Activated CD4-positive, alpha-beta T cell treated with anti-CD3 and anti-CD28 coated beads for 36 hours (primary cell): ENCODE measurements at regions not wholly inside any gene's neighbourhood (a gene's known extent, or its start where the extent isn't known, plus 50 kb on each side); places are given as distances from the start of the nearest gene placed in this dataset.
"Not testable (repeated sequence)": the region's sequence is repeated elsewhere in the genome, so short reads cannot be mapped to it uniquely, and the experiment has no call there.

Experiments used
- ATAC-seq: fragments of 200-7000 bp; cut with Tn5 transposase; one replicate; pipeline ENCODE4 v1.10.0; 2021; ENCODE audit warnings: mild to moderate bottlenecking, moderate library complexity
- CTCF ChIA-PET: fragments of 350-600 bp; sonication (Branson Sonifier 250); formaldehyde crosslinking; loops from one replicate; lab custom pipeline; 2021; ENCODE audit warnings: antibody characterized with exemption; lab: Charles Lee
- POLR2A ChIA-PET: fragments of 350-600 bp; sonication (Branson Sonifier 250); formaldehyde crosslinking; loops from one replicate; lab custom pipeline; 2021; ENCODE audit warnings: antibody characterized with exemption, inconsistent platforms; lab: Charles Lee
- DNase-seq: peaks from one replicate; pipeline ENCODE4 v3.0.0-alpha.2; 2020
- H3K27ac Mint-ChIP-seq: one replicate; pipeline ENCODE4 v1.8.0; 2021; ENCODE audit warnings: mixed read lengths
- H3K27me3 Mint-ChIP-seq: one replicate; pipeline ENCODE4 v1.8.0; 2021; ENCODE audit warnings: mixed read lengths
- H3K36me3 Mint-ChIP-seq: one replicate; pipeline ENCODE4 v1.8.0; 2021; ENCODE audit warnings: low read depth, mixed read lengths
- H3K4me1 Mint-ChIP-seq: one replicate; pipeline ENCODE4 v1.8.0; 2021; ENCODE audit warnings: mixed read lengths
- H3K4me3 Mint-ChIP-seq: one replicate; pipeline ENCODE4 v1.8.0; 2021; ENCODE audit warnings: mild to moderate bottlenecking, moderate library complexity, mixed read lengths
- H3K9me3 Mint-ChIP-seq: one replicate; pipeline ENCODE4 v1.8.0; 2021; ENCODE audit warnings: low read depth, mixed read lengths
- intact Hi-C, 2 experiments: fragments of 100-400 bp; cut with DNase I in 1 of 2; cut with micrococcal nuclease in 1 of 2; formaldehyde crosslinking; loops; one replicate each; pipeline versions ENCODE4 v1.14.2 to v1.15.1; 2022 to 2024; cut with DNase I, micrococcal nuclease

- Mint-ChIP-seq H3K27ac (no peak overlapping the region), H3K4me3 (no peak overlapping the region), H3K4me1 (no peaks in the 10 kb centered on the region), H3K9me3 (peaks cover 9% of the 10 kb centered on the region), H3K27me3 (peaks cover 16% of the 10 kb centered on the region), H3K36me3 (no peaks in the 10 kb centered on the region)
- ATAC-seq (no peak), DNase-seq (no peak)
- CTCF ChIA-PET: no interaction called here
- POLR2A ChIA-PET: no interaction called here
- intact Hi-C loops: no loop called here
Observed at GRCh38 chr3:159751146-159751545, 237.5 kb upstream of the IL12A start.

- H3K36me3 Mint-ChIP-seq: no peaks in the 10 kb centered on the region
- no peak overlapping the region for H3K27ac Mint-ChIP-seq
- H3K4me1 Mint-ChIP-seq: no peaks in the 10 kb centered on the region
- H3K27me3 Mint-ChIP-seq: peaks cover 16% of the 10 kb centered on the region
- no peak overlapping the region for H3K4me3 Mint-ChIP-seq
- ChIA-PET CTCF (no interaction called here), POLR2A (no interaction called here)
- no peak for ATAC-seq
- no peak for DNase-seq
- H3K9me3 Mint-ChIP-seq: peaks cover 12% of the 10 kb centered on the region
- intact Hi-C loops: no loop called here
Observed at GRCh38 chr3:159751752-159752151, 236.9 kb upstream of the IL12A start.

GRCh38 chr3:159756279-159757207 lies 232.1 kb upstream of the IL12A start:
- H3K27me3 Mint-ChIP-seq: peaks cover 27% of the 10 kb centered on the region
- H3K4me3 Mint-ChIP-seq, H3K4me1 Mint-ChIP-seq, DNase-seq, POLR2A ChIA-PET, H3K27ac Mint-ChIP-seq, ATAC-seq, intact Hi-C loops, H3K36me3 Mint-ChIP-seq: not testable (repeated sequence)
- CTCF ChIA-PET: interaction anchor here (0.6 to 0.7 kb wide), 2 partner anchors 14 to 49 kb away, joined by 3 read pairs; no protein-coding TSS in a partner anchor
- peaks cover 14% of the 10 kb centered on the region for H3K9me3 Mint-ChIP-seq

- ChIA-PET CTCF (interaction anchor here (0.5 kb wide), 1 partner anchor 126 kb away, joined by 4 read pairs; no protein-coding TSS in a partner anchor), POLR2A (no interaction called here)
- no peak overlapping the region for H3K4me3 Mint-ChIP-seq
- H3K27me3 Mint-ChIP-seq: peaks cover 33% of the 10 kb centered on the region
- no peaks in the 10 kb centered on the region for H3K36me3 Mint-ChIP-seq
- DNase-seq: no peak
- intact Hi-C loops: no loop called here
- no peak overlapping the region for H3K27ac Mint-ChIP-seq
- no peak for ATAC-seq
- no peaks in the 10 kb centered on the region for H3K4me1 Mint-ChIP-seq
- H3K9me3 Mint-ChIP-seq: peaks cover 14% of the 10 kb centered on the region
Observed at GRCh38 chr3:159757341-159758060, 231.1 kb upstream of the IL12A start.

DNA sequence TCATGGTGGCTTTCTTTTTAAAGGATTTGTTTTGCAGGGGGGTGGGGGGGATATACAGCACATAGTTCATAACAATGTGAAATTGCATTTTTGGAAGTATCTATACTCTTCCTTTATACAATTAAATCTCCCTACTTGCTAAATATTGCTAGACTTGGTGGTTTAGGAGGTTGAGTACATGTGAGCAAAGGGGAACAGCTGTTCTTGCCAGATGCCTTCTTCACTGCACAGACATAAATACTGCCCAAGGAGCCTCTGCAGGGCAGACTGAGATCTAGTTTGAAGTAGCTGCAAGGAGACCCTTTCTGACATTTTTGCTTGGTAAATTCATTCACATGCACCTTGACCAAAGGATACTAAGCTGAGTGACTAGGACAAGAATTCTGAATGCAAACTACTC lies 228.6 kb upstream of the IL12A start:
- POLR2A ChIA-PET: no interaction called here
- CTCF ChIA-PET: interaction anchor here (0.7 kb wide), 1 partner anchor 34 kb away, joined by 3 read pairs; no protein-coding TSS in a partner anchor
- H3K36me3 Mint-ChIP-seq: no peaks in the 10 kb centered on the region
- H3K27me3 Mint-ChIP-seq: peaks cover 28% of the 10 kb centered on the region
- H3K4me3 Mint-ChIP-seq: no peak overlapping the region
- ATAC-seq: no peak
- DNase-seq: no peak
- peaks cover 5% of the 10 kb centered on the region for H3K9me3 Mint-ChIP-seq
- intact Hi-C loops: loop anchor here in 1 of 2 experiments (5.0 kb wide), 1 partner anchor 1653 kb away; the partner anchor contains the start of gene SHOX2
- no peak overlapping the region for H3K27ac Mint-ChIP-seq
- H3K4me1 Mint-ChIP-seq: peaks cover 6% of the 10 kb centered on the region

DNA sequence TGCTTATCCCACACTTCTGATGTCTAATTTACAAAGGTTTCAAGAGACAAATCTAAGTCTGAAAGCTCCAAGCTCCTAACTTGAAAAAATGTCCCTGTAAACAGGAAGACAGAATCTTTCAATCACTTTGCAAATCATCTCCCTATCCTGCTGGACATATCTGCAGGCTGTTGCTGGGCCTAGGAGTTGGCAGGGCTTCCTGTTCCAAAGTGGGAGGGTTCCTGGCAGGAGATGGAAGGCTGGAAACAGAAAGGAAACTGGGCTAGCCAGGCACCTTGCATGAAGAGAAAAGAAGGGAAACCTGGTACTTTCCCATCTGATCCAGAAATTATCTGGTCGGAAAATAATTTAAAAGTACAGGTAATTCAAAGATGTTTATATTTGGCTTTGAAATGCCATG lies 227.3 kb upstream of the IL12A start:
- Mint-ChIP-seq H3K36me3 (no peaks in the 10 kb centered on the region), H3K27me3 (peaks cover 40% of the 10 kb centered on the region), H3K9me3 (peaks cover 5% of the 10 kb centered on the region), H3K4me1 (peaks cover 12% of the 10 kb centered on the region), H3K4me3 (no peak overlapping the region), H3K27ac (no peak overlapping the region)
- POLR2A ChIA-PET: no interaction called here
- ATAC-seq: no peak
- intact Hi-C loops: loop anchor here in 1 of 2 experiments (5.0 kb wide), 1 partner anchor 1654 kb away; the partner anchor contains the start of gene SHOX2
- DNase-seq: no peak
- CTCF ChIA-PET: no interaction called here

DNA sequence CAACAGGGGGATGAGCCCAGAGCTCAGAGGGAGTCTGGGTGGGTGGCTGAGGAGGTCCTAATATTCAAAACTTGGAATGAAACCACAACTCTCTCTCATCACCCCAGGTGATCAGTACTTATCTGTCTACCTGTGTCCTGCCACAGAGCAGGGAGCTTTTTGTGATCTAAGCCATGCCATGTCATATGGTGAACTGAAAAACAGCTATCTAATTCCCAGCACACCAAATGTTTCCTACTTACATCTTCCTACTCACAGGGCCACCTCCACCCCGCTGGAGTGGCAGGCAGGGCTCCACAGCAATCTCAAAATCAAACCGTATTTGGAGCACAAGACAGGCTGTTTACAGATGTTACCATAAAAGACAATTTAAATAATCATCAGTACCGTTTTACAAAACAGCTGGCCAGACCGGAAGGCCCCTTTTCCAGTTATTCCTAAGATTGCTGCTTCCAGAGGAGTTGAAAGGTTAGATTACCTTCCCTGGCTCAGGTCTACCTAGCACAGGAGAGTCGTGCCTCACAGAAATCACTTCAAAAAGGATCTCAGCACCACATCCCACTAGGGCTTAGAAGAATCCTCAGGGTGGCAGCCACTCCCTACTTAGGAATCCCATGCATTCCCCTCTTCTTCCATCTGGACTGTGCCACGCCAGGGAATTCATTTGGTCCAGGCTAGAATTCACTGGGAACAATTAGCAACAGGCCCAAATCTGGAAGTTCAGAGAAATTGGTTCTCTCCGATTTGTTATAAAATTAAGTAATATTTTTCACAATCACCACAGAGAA lies 226.6 kb upstream of the IL12A start:
- DNase-seq (no peak), ATAC-seq (no peak)
- intact Hi-C loops: loop anchor here in 1 of 2 experiments (5.0 kb wide), 1 partner anchor 1655 kb away; the partner anchor contains the start of gene SHOX2
- peaks cover 43% of the 10 kb centered on the region for H3K27me3 Mint-ChIP-seq
- POLR2A ChIA-PET: no interaction called here
- peaks cover 12% of the 10 kb centered on the region for H3K4me1 Mint-ChIP-seq
- H3K4me3 Mint-ChIP-seq: no peak overlapping the region
- H3K9me3 Mint-ChIP-seq: no peaks in the 10 kb centered on the region
- H3K36me3 Mint-ChIP-seq: no peaks in the 10 kb centered on the region
- CTCF ChIA-PET: no interaction called here
- H3K27ac Mint-ChIP-seq: no peak overlapping the region

- DNase-seq (peak; percentile 52), ATAC-seq (peak; percentile 68)
- H3K36me3 Mint-ChIP-seq: no peaks in the 10 kb centered on the region
- H3K27ac Mint-ChIP-seq: no peak overlapping the region
- peak overlapping the region; percentile 57 for H3K4me3 Mint-ChIP-seq
- intact Hi-C loops: loop anchor here in 1 of 2 experiments (5.0 kb wide), 1 partner anchor 1656 kb away; the partner anchor contains the start of gene SHOX2
- H3K4me1 Mint-ChIP-seq: peaks cover 12% of the 10 kb centered on the region
- ChIA-PET POLR2A (no interaction called here), CTCF (no interaction called here)
- H3K9me3 Mint-ChIP-seq: no peaks in the 10 kb centered on the region
- H3K27me3 Mint-ChIP-seq: peaks cover 48% of the 10 kb centered on the region
Observed at GRCh38 chr3:159763011-159763601, 225.5 kb upstream of the IL12A start.

DNA sequence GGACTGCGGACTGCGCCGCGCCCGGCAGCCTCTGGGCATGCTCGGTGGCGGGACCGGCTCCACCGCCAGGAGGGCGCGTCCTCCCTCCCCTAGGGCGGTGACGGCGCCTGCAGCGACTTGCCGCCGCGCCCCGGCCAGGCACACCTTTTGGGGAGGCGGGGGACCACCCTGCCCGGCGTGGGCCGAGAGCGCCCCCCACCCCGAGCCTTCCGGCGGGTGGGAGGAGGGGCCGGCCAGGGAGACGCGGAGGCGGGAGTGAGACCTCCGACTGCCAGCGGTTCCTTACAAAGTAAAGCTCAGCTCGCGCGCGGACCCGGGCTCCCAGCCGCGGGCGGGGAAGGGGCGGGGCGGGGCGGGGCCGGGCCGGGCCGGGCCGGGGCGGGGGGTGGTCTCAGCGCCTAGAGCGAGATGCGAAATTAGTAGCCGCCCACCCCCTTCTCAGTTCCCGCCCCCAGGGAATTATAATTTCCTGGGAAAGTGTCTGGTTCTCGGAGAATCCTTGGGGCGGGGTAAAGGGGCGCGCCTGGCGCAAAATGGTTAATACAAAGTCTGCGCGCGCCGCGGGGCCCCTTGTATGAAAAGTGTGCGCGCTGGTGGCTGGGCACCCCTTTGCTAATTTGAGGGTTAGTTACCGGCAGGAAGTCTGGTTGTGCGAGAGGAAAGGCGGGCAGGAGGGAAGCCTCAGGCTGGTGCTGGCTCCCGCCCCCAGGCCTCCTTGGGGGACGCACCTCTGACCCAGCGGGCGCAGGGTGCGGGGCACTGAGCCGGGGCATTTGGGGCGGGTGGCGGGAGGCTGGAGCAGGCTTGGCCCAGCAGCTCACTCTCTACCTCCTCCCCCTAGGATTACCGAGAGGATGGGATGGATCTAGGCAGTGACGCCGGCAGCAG lies 224.8 kb upstream of the IL12A start:
- POLR2A ChIA-PET: interaction anchor here (0.7 kb wide), 1 partner anchor 85 kb away, joined by 3 read pairs; no protein-coding TSS in a partner anchor
- H3K27ac Mint-ChIP-seq: no peak overlapping the region
- H3K4me3 Mint-ChIP-seq: peak overlapping the region; percentile 61
- H3K4me1 Mint-ChIP-seq: peaks cover 12% of the 10 kb centered on the region
- H3K9me3 Mint-ChIP-seq: no peaks in the 10 kb centered on the region
- DNase-seq (peak; percentile 64), ATAC-seq (peak; percentile 80)
- peaks cover 52% of the 10 kb centered on the region for H3K27me3 Mint-ChIP-seq
- CTCF ChIA-PET: interaction anchor here (0.6 kb wide), 1 partner anchor 965 kb away, joined by 3 read pairs; no protein-coding TSS in a partner anchor
- H3K36me3 Mint-ChIP-seq: no peaks in the 10 kb centered on the region
- intact Hi-C loops: loop anchor here in 1 of 2 experiments (5.0 kb wide), 1 partner anchor 1657 kb away; the partner anchor contains the start of gene SHOX2
